ENCODE measurements at regions not wholly inside any gene's neighbourhood (a gene's known extent, or its start where the extent isn't known, plus 50 kb on each side); places are given as distances from the start of the nearest gene placed in this dataset.

GRCh38 chr2:230634146-230634545 is 78.5 kb upstream of the CAB39 start:
- no peak for TF ChIP-seq CTCF (conservative IDR thresholded peaks at IDR 0.05)
- no peak for TF ChIP-seq EZH2 (IDR thresholded peaks at IDR 0.05; ENCODE audit: low read depth)

Measured in PC-9 (cell line).